K562 (cell line): ENCODE measurements at regions not wholly inside any gene's neighbourhood (a gene's known extent, or its start where the extent isn't known, plus 50 kb on each side); places are given as distances from the start of the nearest gene placed in this dataset.

ENCODE experiments used
- EZH2 ChIP-seq: IDR thresholded peaks from 2 replicates; pipeline ENCODE4 v1.6.1; 2012; ENCODE audit warnings: low read depth, mild to moderate bottlenecking, inconsistent platforms, low read length, borderline replicate concordance
- HDGF ChIP-seq: fragments of 450-650 bp; IDR thresholded peaks from 2 replicates; pipeline ENCODE4 v1.6.1; 2016
- RAD21 ChIP-seq, 2 experiments: fragments of 250-450 bp in 1 of 2; fragments of 450-650 bp in 1 of 2; sonication (Bioruptor Pico) in 1 of 2; formaldehyde crosslinking in 1 of 2; IDR thresholded peaks in 1 of 2; conservative IDR thresholded peaks in 1 of 2; 2 replicates each; pipeline versions ENCODE4 v1.4.0 to v1.8.0; 2020 to 2022; ENCODE audit warnings: mild to moderate bottlenecking in 2 of 2, moderate library complexity in 1 of 2
- ZC3H4 ChIP-seq: sonication (generic); formaldehyde crosslinking; IDR thresholded peaks from 2 replicates; pipeline ENCODE4 v1.9.0; 2021; ENCODE audit warnings: missing genetic modification reagents, borderline replicate concordance
- ZNF778 ChIP-seq: fragments of 450-650 bp; formaldehyde crosslinking; IDR thresholded peaks from 2 replicates; pipeline ENCODE4 v1.4.0; 2020; ENCODE audit warnings: mild to moderate bottlenecking, moderate library complexity

- TF ChIP-seq EZH2 (no peak), ZC3H4 (CRISPR knock-in tag) (no peak), RAD21 (CRISPR knock-in tag; conservative IDR thresholded peaks at IDR 0.05 in 1 of 2, IDR thresholded peaks at IDR 0.05 in 1 of 2) (no peak), HDGF (no peak), ZNF778 (CRISPR knock-in tag) (no peak)
Measured at GRCh38 chr13:62290542-62290941, 874.9 kb upstream of the PCDH20 start.
